ENCODE measurements at regions not wholly inside any gene's neighbourhood (a gene's known extent, or its start where the extent isn't known, plus 50 kb on each side); places are given as distances from the start of the nearest gene placed in this dataset.

GRCh38 chr20:22675341-22675740, 91.0 kb upstream of the FOXA2 start:
- DNase-seq (ENCODE audit: extremely low read depth, low read depth) = no peak
- no peak overlapping the region for H3K4me3 ChIP-seq (replicated peaks; ENCODE audit: low read depth, low read length)
- TF ChIP-seq, protein P1, sequence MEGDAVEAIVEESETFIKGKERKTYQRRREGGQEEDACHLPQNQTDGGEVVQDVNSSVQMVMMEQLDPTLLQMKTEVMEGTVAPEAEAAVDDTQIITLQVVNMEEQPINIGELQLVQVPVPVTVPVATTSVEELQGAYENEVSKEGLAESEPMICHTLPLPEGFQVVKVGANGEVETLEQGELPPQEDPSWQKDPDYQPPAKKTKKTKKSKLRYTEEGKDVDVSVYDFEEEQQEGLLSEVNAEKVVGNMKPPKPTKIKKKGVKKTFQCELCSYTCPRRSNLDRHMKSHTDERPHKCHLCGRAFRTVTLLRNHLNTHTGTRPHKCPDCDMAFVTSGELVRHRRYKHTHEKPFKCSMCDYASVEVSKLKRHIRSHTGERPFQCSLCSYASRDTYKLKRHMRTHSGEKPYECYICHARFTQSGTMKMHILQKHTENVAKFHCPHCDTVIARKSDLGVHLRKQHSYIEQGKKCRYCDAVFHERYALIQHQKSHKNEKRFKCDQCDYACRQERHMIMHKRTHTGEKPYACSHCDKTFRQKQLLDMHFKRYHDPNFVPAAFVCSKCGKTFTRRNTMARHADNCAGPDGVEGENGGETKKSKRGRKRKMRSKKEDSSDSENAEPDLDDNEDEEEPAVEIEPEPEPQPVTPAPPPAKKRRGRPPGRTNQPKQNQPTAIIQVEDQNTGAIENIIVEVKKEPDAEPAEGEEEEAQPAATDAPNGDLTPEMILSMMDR (IDR thresholded peaks at IDR 0.05; ENCODE audit: low read depth, low read length, missing control alignments) = no peak

DNA sequence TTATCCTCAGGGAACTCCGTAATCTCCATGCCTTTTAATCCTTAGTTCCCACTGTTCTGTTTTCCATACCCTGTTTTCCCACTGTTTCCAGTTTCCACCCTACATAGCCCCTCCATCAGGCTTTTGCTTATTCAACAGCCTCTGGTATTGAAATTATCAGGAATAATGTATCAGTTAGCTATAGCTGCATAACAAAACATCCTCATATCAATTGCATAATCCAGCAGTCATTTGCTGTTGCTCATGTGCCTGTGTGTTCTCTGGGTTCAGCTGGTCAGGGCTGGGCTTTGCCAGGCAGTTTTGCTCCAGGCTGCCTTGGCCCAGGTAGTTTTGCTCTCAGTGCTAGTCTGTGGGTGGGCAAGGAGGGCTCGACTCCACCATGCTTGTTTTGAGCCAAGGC, 94.3 kb upstream of the FOXA2 start:
- no peak for DNase-seq (ENCODE audit: extremely low read depth, low read depth)
- TF ChIP-seq, protein P1 (IDR thresholded peaks at IDR 0.05; ENCODE audit: low read depth, low read length, missing control alignments) = no peak
- H3K4me3 ChIP-seq (replicated peaks; ENCODE audit: low read depth, low read length) = no peak overlapping the region

DNA sequence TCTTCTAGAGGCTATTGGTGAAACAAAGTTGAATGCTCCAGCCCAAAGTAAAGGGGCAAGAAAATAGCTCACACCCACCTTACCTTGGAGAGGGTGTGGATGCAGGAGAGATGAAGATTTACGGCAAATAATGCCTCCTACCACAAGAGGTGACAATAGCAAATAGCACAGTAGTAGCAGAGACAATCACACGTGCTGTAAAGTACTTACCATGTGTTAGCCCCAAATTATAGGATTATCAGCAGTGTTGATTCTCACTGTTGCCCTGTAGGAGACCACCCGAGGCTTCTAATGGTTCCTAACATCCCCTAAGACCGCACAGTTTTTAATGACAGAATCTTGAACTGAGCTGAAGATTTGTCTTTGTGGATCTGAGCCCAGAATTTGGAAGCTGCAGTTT, 94.8 kb upstream of the FOXA2 start:
- no peak for DNase-seq (ENCODE audit: extremely low read depth, low read depth)
- TF ChIP-seq, protein P1 (IDR thresholded peaks at IDR 0.05; ENCODE audit: low read depth, low read length, missing control alignments) = no peak
- no peak overlapping the region for H3K4me3 ChIP-seq (replicated peaks; ENCODE audit: low read depth, low read length)

- TF ChIP-seq, protein P1 (IDR thresholded peaks at IDR 0.05; ENCODE audit: low read depth, low read length, missing control alignments) = no peak
- no peak for DNase-seq (ENCODE audit: extremely low read depth, low read depth)
- no peak overlapping the region for H3K4me3 ChIP-seq (replicated peaks; ENCODE audit: low read depth, low read length)
Observed at GRCh38 chr20:22680031-22680740, 95.8 kb upstream of the FOXA2 start.

DNA sequence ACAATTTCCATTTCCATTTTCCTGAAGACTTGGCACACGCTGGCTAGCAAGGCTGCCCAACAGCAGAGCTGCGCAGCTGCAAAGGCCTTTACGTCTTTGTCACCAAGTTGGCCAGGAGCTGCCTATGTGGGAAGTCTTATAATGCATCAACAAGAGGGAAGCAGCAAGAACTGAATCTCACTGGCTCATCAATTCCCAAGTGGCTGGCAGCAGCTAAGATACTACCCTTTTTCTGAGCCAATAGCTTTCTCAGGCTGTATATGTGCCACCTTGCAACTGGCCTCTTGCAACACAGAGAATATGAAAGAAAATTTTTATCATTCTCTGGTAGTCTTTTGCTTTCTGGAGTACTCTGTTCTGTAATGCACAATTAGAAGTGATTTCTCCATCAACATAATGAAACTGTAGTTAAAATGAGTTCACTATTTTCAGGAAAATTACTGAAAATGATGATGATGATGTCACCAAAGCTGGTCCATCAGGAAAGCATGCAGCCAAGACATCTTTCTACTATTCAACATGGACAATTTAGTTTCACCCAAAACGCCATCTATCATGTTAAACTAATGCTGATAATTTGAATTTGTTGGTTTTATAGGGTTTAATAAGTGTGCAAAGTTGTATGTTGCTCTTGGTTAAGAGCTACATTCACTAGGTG, 97.3 kb upstream of the FOXA2 start:
- H3K4me3 ChIP-seq (replicated peaks; ENCODE audit: low read depth, low read length) = no peak overlapping the region
- no peak for DNase-seq (ENCODE audit: extremely low read depth, low read depth)
- TF ChIP-seq, protein P1 (IDR thresholded peaks at IDR 0.05; ENCODE audit: low read depth, low read length, missing control alignments) = no peak

DNA sequence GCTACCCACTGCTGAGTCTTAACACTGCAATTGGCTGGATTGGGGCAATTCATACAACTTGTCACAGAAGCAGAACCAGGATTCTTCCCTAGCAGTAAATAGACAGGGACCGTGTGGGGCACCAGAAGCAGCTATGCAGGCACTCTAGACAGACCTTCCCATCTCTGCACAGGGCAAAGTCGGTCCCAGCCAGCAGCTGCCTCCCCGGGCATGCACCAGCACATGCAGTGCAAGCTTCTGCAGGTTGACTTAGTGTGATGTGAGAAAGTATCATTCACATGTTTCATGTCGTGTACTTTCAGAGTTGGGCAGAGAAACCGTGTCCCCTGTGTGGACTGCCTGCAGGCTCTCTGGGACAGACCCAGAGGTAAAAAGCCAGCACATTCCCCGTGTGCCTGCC, 98.0 kb upstream of the FOXA2 start:
- no peak for DNase-seq (ENCODE audit: extremely low read depth, low read depth)
- no peak overlapping the region for H3K4me3 ChIP-seq (replicated peaks; ENCODE audit: low read depth, low read length)
- TF ChIP-seq, protein P1 (IDR thresholded peaks at IDR 0.05; ENCODE audit: low read depth, low read length, missing control alignments) = no peak

Data from HFF-Myc (cell line).